GM12891 (cell line): ENCODE measurements at regions not wholly inside any gene's neighbourhood (a gene's known extent, or its start where the extent isn't known, plus 50 kb on each side); places are given as distances from the start of the nearest gene placed in this dataset.

Source experiments
- PAX5 ChIP-seq: IDR thresholded peaks from 2 replicates; pipeline ENCODE4 v1.6.1; 2011; ENCODE audit warnings: low read length, moderate library complexity, mild to moderate bottlenecking; ENCODE audit not compliant: insufficient read depth, severe bottlenecking
- POLR2A ChIP-seq: IDR thresholded peaks from 2 replicates; pipeline ENCODE4 v1.6.1; 2011; ENCODE audit warnings: low read depth, low read length, control low read depth
- POLR2AphosphoS5 ChIP-seq: IDR thresholded peaks from 2 replicates; pipeline ENCODE4 v1.6.1; 2011; ENCODE audit warnings: low read depth, low read length, control low read depth
- SPI1 ChIP-seq: IDR thresholded peaks from 2 replicates; pipeline ENCODE4 v1.6.1; 2011; ENCODE audit warnings: low read depth, low read length, control low read depth
- TAF1 ChIP-seq: IDR thresholded peaks from 2 replicates; pipeline ENCODE4 v1.6.1; 2011; ENCODE audit warnings: low read depth, low read length, control low read depth

GRCh38 chr1:187942986-187943385, 1114.2 kb downstream of the PLA2G4A start:
- TF ChIP-seq POLR2A (no peak), SPI1 (no peak), POLR2AphosphoS5 (no peak), TAF1 (no peak), PAX5 (no peak)
